Astrocyte (in vitro differentiated cells and primary cell): ENCODE measurements at regions not wholly inside any gene's neighbourhood (a gene's known extent, or its start where the extent isn't known, plus 50 kb on each side); places are given as distances from the start of the nearest gene placed in this dataset.

ENCODE experiments used
- CTCF ChIP-seq: IDR thresholded peaks from 2 replicates; pipeline ENCODE4 v1.5.1; 2011; ENCODE audit warnings: low read depth, mild to moderate bottlenecking, inconsistent platforms, low read length, moderate library complexity; ENCODE audit not compliant: insufficient read depth
- EZH2 ChIP-seq: IDR thresholded peaks from 2 replicates; pipeline ENCODE4 v1.6.1; 2012; ENCODE audit warnings: mild to moderate bottlenecking, low read length, inconsistent platforms; ENCODE audit not compliant: insufficient read depth

DNA sequence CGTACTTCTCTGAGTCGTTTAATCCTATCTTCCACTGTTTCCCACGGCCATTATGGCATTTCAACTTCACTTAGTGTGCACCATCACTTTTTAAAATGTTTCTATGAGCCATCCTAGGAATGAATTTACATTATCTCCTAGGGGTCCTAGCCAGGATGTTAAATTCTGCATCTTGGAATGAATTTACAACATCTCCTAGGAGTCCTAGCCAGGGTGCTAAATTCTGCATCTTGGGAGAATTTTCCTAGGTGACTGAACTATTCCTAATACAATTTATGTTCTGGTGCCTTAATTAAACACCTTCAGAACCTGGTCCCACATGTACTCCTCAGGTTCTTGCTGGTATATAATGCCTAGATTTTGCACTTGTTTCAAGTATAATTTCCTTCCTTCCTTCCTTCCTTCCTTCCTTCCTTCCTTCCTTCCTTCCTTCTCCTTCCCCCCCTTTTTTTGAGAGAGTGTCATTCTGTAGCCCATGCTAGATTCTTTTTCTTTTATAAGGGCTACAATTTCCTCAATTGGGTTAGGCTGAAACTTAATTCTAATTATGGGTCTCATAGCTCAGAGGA, 72.1 kb downstream of the TBR1 start:
- no peak for TF ChIP-seq CTCF
- TF ChIP-seq EZH2, result no peak
